Gastrocnemius medialis (tissue), 4 donors: ENCODE measurements at regions not wholly inside any gene's neighbourhood (a gene's known extent, or its start where the extent isn't known, plus 50 kb on each side); places are given as distances from the start of the nearest gene placed in this dataset.

Experiments
- CTCF ChIP-seq, 5 experiments: fragments of 450-650 bp in 3 of 5; fragments of 200-600 bp in 2 of 5; sonication (generic) in 2 of 5; IDR thresholded peaks in 4 of 5; conservative IDR thresholded peaks in 1 of 5; 1 replicate in 4 of 5; 2 replicates in 1 of 5; pipeline ENCODE4 v1.5.1; 2016 to 2019; ENCODE audit warnings: antibody characterized with exemption in 5 of 5, mild to moderate bottlenecking in 3 of 5, moderate library complexity in 3 of 5
- POLR2A ChIP-seq, 2 donors: fragments of 450-650 bp; IDR thresholded peaks; one replicate each; pipeline ENCODE4 v1.6.1; 2017; ENCODE audit warnings: antibody characterized with exemption in 2 of 2, mild to moderate bottlenecking in 2 of 2, moderate library complexity in 2 of 2

GRCh38 chr7:157480371-157481050 lies 143.7 kb downstream of the DNAJB6 start:
- TF ChIP-seq POLR2A (IDR thresholded peaks at IDR 0.05) (no peak), CTCF (IDR thresholded peaks at IDR 0.05 in 4 of 5, conservative IDR thresholded peaks at IDR 0.05 in 1 of 5) (no peak)
